ENCODE measurements at regions not wholly inside any gene's neighbourhood (a gene's known extent, or its start where the extent isn't known, plus 50 kb on each side); places are given as distances from the start of the nearest gene placed in this dataset.
"Not testable (repeated sequence)": the region's sequence is repeated elsewhere in the genome, so short reads cannot be mapped to it uniquely, and the experiment has no call there.

DNA sequence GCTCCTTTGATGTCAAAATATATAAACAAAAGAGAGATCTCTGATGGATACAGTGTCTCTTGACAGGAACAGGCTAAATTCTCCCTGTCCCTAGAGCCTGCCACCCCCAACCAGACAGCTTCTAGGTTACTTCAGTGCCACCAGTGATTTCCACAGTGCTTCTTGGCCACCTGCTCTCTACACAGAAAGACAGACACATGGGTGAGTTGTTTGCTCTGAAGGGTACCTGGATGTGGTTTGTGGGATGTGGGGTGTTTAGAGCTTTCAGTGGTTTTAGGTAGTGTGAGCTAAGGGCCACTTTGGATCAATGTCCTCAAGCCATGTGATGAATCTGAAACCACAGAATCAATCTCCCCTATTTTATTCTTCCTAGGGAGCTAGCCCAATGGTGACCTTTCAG is 125.4 kb downstream of the ANKRD18B start:
- TF ChIP-seq, protein P1, sequence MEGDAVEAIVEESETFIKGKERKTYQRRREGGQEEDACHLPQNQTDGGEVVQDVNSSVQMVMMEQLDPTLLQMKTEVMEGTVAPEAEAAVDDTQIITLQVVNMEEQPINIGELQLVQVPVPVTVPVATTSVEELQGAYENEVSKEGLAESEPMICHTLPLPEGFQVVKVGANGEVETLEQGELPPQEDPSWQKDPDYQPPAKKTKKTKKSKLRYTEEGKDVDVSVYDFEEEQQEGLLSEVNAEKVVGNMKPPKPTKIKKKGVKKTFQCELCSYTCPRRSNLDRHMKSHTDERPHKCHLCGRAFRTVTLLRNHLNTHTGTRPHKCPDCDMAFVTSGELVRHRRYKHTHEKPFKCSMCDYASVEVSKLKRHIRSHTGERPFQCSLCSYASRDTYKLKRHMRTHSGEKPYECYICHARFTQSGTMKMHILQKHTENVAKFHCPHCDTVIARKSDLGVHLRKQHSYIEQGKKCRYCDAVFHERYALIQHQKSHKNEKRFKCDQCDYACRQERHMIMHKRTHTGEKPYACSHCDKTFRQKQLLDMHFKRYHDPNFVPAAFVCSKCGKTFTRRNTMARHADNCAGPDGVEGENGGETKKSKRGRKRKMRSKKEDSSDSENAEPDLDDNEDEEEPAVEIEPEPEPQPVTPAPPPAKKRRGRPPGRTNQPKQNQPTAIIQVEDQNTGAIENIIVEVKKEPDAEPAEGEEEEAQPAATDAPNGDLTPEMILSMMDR (IDR thresholded peaks at IDR 0.05; ENCODE audit: extremely low read depth, insufficient read depth, missing control alignments): no peak
- no peak for DNase-seq (ENCODE audit: low spot score)
- in situ Hi-C loops (cut with MboI; ENCODE audit: low pct_unique_long_range_greater_than_20kb, low sequenced_read_pairs, unreplicated experiment): no loop called here

DNA sequence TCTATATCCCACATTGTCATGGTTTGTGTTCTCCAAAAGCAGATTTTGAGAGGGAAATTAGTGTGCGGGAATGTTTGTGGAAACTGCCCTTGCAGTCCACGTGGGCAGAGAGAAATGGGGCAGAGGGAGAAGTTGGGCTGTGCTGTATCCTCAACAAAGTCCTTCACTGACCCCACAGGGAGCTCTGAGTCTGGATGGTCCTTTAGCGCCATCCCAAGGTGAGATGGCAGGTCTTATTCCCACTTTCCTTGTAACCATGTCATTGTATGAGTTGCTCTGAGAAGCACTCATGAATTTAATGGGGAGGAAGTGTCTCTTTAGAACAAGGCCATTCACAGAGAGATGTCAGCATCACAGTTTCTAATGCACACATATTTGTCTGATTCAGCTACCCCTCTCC is 127.1 kb downstream of the ANKRD18B start:
- TF ChIP-seq, protein P1 (IDR thresholded peaks at IDR 0.05; ENCODE audit: extremely low read depth, insufficient read depth, missing control alignments): no peak
- DNase-seq (ENCODE audit: low spot score): no peak
- in situ Hi-C loops (cut with MboI; ENCODE audit: low pct_unique_long_range_greater_than_20kb, low sequenced_read_pairs, unreplicated experiment): no loop called here

DNA sequence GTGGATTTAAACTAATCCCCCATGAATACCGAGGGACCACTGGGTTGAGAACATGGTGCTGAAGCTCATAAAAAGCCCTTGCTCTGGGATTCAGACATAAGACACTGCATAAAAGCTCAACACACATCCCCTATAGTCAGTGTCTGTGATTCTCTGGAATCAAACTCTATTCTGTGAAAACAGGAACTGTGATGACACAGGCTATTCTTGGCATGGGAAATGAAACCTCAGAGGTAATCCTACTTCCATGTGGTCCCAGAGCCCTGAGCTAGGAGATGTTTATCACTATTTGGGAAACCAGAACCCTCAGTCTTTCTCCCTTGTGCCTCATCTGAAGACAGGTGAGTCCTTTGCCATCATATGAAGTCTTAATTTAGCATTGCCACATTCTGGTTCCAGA is 135.4 kb upstream of the PRSS3 start:
- DNase-seq (ENCODE audit: low spot score): no peak
- in situ Hi-C loops (cut with MboI; ENCODE audit: low pct_unique_long_range_greater_than_20kb, low sequenced_read_pairs, unreplicated experiment): no loop called here
- TF ChIP-seq, protein P1 (IDR thresholded peaks at IDR 0.05; ENCODE audit: extremely low read depth, insufficient read depth, missing control alignments): no peak

DNA sequence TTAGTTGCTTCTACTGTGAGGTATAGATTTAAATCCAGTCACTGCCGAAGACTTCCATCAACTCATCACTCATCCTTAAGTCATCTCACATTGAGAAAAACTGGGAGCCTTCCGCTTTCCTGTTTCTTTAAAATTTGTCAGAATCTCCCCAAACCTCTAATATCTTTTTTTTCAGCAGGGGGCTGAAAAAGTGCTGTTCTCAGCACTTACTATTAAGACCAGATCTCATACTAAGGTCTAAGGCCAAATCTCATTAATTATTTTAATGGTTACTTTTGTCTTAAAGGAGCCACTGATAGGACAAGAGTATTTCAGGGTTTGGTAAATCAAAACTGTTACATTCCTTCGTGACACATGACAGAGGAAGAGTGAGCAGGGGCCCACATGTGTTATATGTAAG is 134.6 kb upstream of the PRSS3 start:
- TF ChIP-seq, protein P1 (IDR thresholded peaks at IDR 0.05; ENCODE audit: extremely low read depth, insufficient read depth, missing control alignments): no peak
- DNase-seq (ENCODE audit: low spot score): no peak
- in situ Hi-C loops (cut with MboI; ENCODE audit: low pct_unique_long_range_greater_than_20kb, low sequenced_read_pairs, unreplicated experiment): no loop called here

DNA sequence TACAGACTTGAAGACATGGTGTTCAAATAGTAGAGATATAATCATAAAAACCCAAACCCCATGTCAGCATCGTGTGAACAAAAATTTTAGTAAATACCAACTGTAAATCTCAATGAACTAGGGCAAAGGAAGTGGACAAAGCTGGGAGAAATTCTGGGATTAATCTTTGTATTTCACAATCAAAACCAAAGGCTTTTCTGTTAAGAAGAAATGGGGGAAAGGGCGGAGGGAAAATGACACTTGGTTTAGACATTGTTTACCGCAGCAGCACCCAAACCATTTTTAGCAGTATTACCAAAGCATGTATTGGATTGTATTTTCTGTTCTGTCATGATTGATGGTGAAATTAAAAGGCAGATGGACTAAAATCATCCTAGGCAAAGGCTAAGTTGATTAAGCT is 134.2 kb upstream of the PRSS3 start:
- no peak for DNase-seq (ENCODE audit: low spot score)
- in situ Hi-C loops (cut with MboI; ENCODE audit: low pct_unique_long_range_greater_than_20kb, low sequenced_read_pairs, unreplicated experiment): no loop called here
- TF ChIP-seq, protein P1 (IDR thresholded peaks at IDR 0.05; ENCODE audit: extremely low read depth, insufficient read depth, missing control alignments): no peak

DNA sequence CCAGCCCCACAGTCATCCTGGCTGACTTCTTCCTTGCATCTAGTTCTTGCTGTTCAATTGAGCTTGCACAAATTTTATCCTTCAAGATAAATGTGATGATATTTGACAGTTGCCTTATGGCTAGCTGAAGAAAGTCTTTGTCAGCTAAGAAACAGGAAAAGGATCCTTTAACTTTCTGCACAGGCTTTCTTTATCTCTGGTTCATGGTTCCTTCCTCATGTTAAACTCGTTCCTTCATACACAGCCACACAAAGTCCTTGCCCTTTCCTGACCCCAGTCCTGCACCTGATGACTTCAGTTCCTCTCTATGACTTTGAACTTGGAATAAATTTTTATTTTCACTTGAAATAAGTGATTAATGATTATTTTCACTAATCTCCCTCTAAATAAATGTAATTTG is 132.5 kb upstream of the PRSS3 start:
- in situ Hi-C loops (cut with MboI; ENCODE audit: low pct_unique_long_range_greater_than_20kb, low sequenced_read_pairs, unreplicated experiment): no loop called here
- no peak for DNase-seq (ENCODE audit: low spot score)
- TF ChIP-seq, protein P1 (IDR thresholded peaks at IDR 0.05; ENCODE audit: extremely low read depth, insufficient read depth, missing control alignments): no peak

DNA sequence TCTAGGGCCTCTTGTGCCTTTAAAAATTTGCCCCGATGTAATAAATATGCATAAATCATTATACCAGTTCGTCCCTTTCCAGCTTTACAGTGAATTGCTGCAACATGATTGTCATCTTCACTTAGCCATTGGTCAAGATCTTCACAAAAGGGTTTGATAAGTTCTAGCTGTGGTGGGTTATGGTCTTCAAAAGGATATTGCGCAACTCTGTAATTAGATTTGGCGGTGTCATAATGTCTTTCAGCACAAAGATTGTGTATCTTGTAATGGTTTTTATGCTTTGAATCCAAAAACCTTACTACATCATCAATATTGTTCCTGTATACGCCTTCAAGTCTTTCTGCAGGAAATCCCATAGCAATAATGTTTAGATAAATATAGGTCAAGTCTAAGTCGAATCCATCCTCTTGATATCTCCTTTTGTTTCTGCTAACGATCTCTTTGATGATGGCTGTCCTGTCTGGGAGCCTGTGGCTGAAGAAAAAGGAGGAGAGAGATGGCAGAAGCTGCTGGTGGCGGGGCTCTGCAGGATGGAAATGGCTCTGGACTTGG is 119.1 kb upstream of the PRSS3 start:
- in situ Hi-C loops (cut with MboI; ENCODE audit: low pct_unique_long_range_greater_than_20kb, low sequenced_read_pairs, unreplicated experiment); DNase-seq (ENCODE audit: low spot score): not testable (repeated sequence)
